ENCODE measurements at regions not wholly inside any gene's neighbourhood (a gene's known extent, or its start where the extent isn't known, plus 50 kb on each side); places are given as distances from the start of the nearest gene placed in this dataset.

GRCh38 chr21:41631564-41632461, 123.9 kb upstream of the TMPRSS2 start:
- Histone ChIP-seq H4K20me1 (replicated peaks in 1 of 2; ENCODE audit: control insufficient read depth in 1 of 2, insufficient read depth in 2 of 2, low read length in 2 of 2) (peaks cover 0 to 2% of the 10 kb centered on the region in 2 experiments), H3K9me3 (ENCODE audit: insufficient read depth in 2 of 2, low read depth in 1 of 2, low read length in 1 of 2) (no peaks in the 10 kb centered on the region), H3K9ac (replicated peaks in 1 of 4; ENCODE audit: extremely low read depth in 1 of 4, low read depth in 3 of 4, low read length in 3 of 4) (no peak overlapping the region), H3K18ac (ENCODE audit: extremely low read depth, low read length) (no peak overlapping the region), H2AK5ac (ENCODE audit: low read depth, low read length) (no peak overlapping the region; the same call in 1 of the 2 replicates), H3K27ac (ENCODE audit: low read depth, low read length) (no peak overlapping the region), H4K91ac (replicated peaks; ENCODE audit: insufficient read length, low read length) (no peak overlapping the region), H3K4ac (replicated peaks; ENCODE audit: insufficient read length, low read depth, low read length) (no peak overlapping the region), H3K4me3 (ENCODE audit: extremely low read depth in 1 of 4, insufficient read depth in 2 of 4, low read depth in 3 of 4, low read length in 4 of 4) (no peak overlapping the region), H3K56ac (replicated peaks; ENCODE audit: insufficient read length, low read depth, low read length) (no peak overlapping the region), H3K79me2 (ENCODE audit: control insufficient read depth in 1 of 2, insufficient read depth in 2 of 2, low read length in 2 of 2) (no peaks in the 10 kb centered on the region), H3K27me3 (replicated peaks in 1 of 4; ENCODE audit: control insufficient read depth in 3 of 4, extremely low read depth in 1 of 4, insufficient read depth in 3 of 4, low read length in 3 of 4) (no peaks in the 10 kb centered on the region), H4K8ac (ENCODE audit: extremely low read depth, insufficient read depth, low read length) (no peak overlapping the region), H3K23ac (ENCODE audit: insufficient read length) (no peak overlapping the region), H2BK20ac (ENCODE audit: low read length) (0 out of 2 replicates have a peak overlapping the region, but pooled peaks have one; percentile 21), H2BK5ac (ENCODE audit: low read depth, low read length) (no peak overlapping the region), H2BK12ac (ENCODE audit: low read depth, low read length) (no peak overlapping the region), H2BK15ac (ENCODE audit: low read length) (no peak overlapping the region), H3K36me3 (ENCODE audit: control insufficient read depth in 2 of 4, insufficient read depth in 4 of 4, low read length in 3 of 4) (no peaks in the 10 kb centered on the region), H3K23me2 (ENCODE audit: low read depth, low read length) (peaks cover 7% of the 10 kb centered on the region; the same call in 1 of the 2 replicates), H2AFZ (ENCODE audit: low read length) (no peak overlapping the region), H3K14ac (ENCODE audit: insufficient read length) (no peak overlapping the region), H4K5ac (ENCODE audit: insufficient read length, low read depth, low read length) (no peak overlapping the region), H3K4me2 (ENCODE audit: insufficient read depth in 1 of 2, low read depth in 2 of 2, low read length in 2 of 2) (no peak overlapping the region), H2BK120ac (replicated peaks; ENCODE audit: low read depth, low read length) (no peak overlapping the region), H3K4me1 (replicated peaks in 1 of 4; ENCODE audit: control insufficient read depth in 3 of 4, insufficient read depth in 4 of 4, low read length in 3 of 4) (peaks cover 0 to 2% (median 0%) of the 10 kb centered on the region in 4 experiments; a peak in 1 of 7 replicates), H3K79me1 (ENCODE audit: low read depth, low read length) (no peaks in the 10 kb centered on the region)
- 88% methylated on average over 14 of the region's 14 CpGs; no CpG with 5 or more reads in 1 of the 2 experiments for WGBS, 2 experiments (ENCODE audit: extremely low coverage in 1 of 2, insufficient coverage in 1 of 2, insufficient read length in 1 of 2, insufficient replicate concordance in 2 of 2, low coverage in 1 of 2, low lambda C conversion rate in 2 of 2, missing lambda C conversion rate in 1 of 2)
- DNase-seq (ENCODE audit: low read depth in 1 of 2, low spot score in 2 of 2) (no peak), FAIRE-seq (no peak)
- ChIA-PET POLR2A (ENCODE audit: partially characterized antibody) (interaction anchor here (0.6 to 1.4 kb wide), 2 partner anchors 139 to 163 kb away, joined by 3 to 4 read pairs; no protein-coding TSS in a partner anchor), CTCF (ENCODE audit: partially characterized antibody) (interaction anchor here (0.7 to 9.0 kb wide), 7 partner anchors 9 to 481 kb away, joined by 3 to 55 read pairs (median 6); no protein-coding TSS in a partner anchor)
- TF ChIP-seq RFX5 (IDR thresholded peaks at IDR 0.05; ENCODE audit: borderline replicate concordance, low read depth, low read length) (no peak), JUN (IDR thresholded peaks at IDR 0.05; ENCODE audit: low read depth, low read length) (no peak), SIN3A (conservative IDR thresholded peaks at IDR 0.05 in 1 of 2, IDR thresholded peaks at IDR 0.05 in 1 of 2; ENCODE audit: low read depth in 1 of 2, low read length in 2 of 2) (no peak), GTF2F1 (IDR thresholded peaks at IDR 0.05; ENCODE audit: borderline replicate concordance, low read depth, low read length) (no peak)

Measured in H1 (cell line).